Neural progenitor cell (in vitro differentiated cells): ENCODE measurements at regions not wholly inside any gene's neighbourhood (a gene's known extent, or its start where the extent isn't known, plus 50 kb on each side); places are given as distances from the start of the nearest gene placed in this dataset.

Experiments used
- DNase-seq: peaks from one replicate; pipeline ENCODE4 v3.0.0-alpha.2; 2016; ENCODE audit warnings: low spot score
- H2AFZ ChIP-seq: fragments of 200-600 bp; sonication (generic); replicated peaks from 2 replicates; pipeline ENCODE4 v1.6.1; 2016; ENCODE audit warnings: antibody characterized with exemption
- H3F3A ChIP-seq: fragments of 200-600 bp; sonication (generic); 2 replicates; pipeline ENCODE4 v1.6.1; 2016; ENCODE audit warnings: antibody characterized with exemption, low read depth
- H3K27ac ChIP-seq: fragments of 200-600 bp; sonication (generic); 2 replicates; pipeline ENCODE4 v1.5.1; 2016; ENCODE audit warnings: mild to moderate bottlenecking
- H3K27me3 ChIP-seq: fragments of 200-600 bp; sonication (generic); 2 replicates; pipeline ENCODE4 v1.6.1; 2016; ENCODE audit warnings: mild to moderate bottlenecking, moderate library complexity
- H3K36me3 ChIP-seq: fragments of 200-600 bp; sonication (generic); 2 replicates; pipeline ENCODE4 v1.5.1; 2016
- H3K4me1 ChIP-seq: fragments of 200-600 bp; sonication (generic); 2 replicates; pipeline ENCODE4 v1.6.1; 2016; ENCODE audit warnings: mixed run types
- H3K4me2 ChIP-seq: fragments of 200-600 bp; sonication (generic); 2 replicates; pipeline ENCODE4 v1.6.1; 2016
- H3K4me3 ChIP-seq: fragments of 200-600 bp; sonication (generic); 2 replicates; pipeline ENCODE4 v1.5.1; 2016
- H3K79me2 ChIP-seq: fragments of 200-600 bp; sonication (generic); 2 replicates; pipeline ENCODE4 v1.6.1; 2016; ENCODE audit warnings: low read depth
- H3K9ac ChIP-seq: fragments of 200-600 bp; sonication (generic); 2 replicates; pipeline ENCODE4 v1.6.1; 2016
- H3K9me3 ChIP-seq: fragments of 200-600 bp; sonication (generic); 2 replicates; pipeline ENCODE4 v1.5.1; 2016; ENCODE audit warnings: low read depth
- H4K20me1 ChIP-seq: fragments of 200-600 bp; sonication (generic); 2 replicates; pipeline ENCODE4 v1.6.1; 2016; ENCODE audit warnings: low read depth
- H3K27ac Mint-ChIP-seq: 3 replicates; pipeline ENCODE4 v1.8.0; 2021; ENCODE audit warnings: mixed read lengths
- H3K27me3 Mint-ChIP-seq: 2 replicates; pipeline ENCODE4 v1.8.0; 2022; ENCODE audit warnings: low read depth, mild to moderate bottlenecking, inconsistent platforms, moderate library complexity, mixed read lengths; ENCODE audit not compliant: insufficient read depth
- H3K36me3 Mint-ChIP-seq: 3 replicates; pipeline ENCODE4 v1.8.0; 2021; ENCODE audit warnings: mixed read lengths
- H3K4me1 Mint-ChIP-seq: 3 replicates; pipeline ENCODE4 v1.8.0; 2021; ENCODE audit warnings: mixed read lengths
- H3K4me3 Mint-ChIP-seq: 3 replicates; pipeline ENCODE4 v1.8.0; 2021; ENCODE audit warnings: mild to moderate bottlenecking, moderate library complexity, mixed read lengths
- H3K9me3 Mint-ChIP-seq: 3 replicates; pipeline ENCODE4 v1.8.0; 2020; ENCODE audit warnings: mixed read lengths
- EZH2 ChIP-seq: fragments of 200-600 bp; sonication (generic); IDR thresholded peaks from 2 replicates; pipeline ENCODE4 v1.6.1; 2017; ENCODE audit warnings: antibody characterized with exemption, mild to moderate bottlenecking, moderate library complexity
- EZH2phosphoT487 ChIP-seq: fragments of 200-600 bp; sonication (generic); IDR thresholded peaks from 2 replicates; pipeline ENCODE4 v1.6.1; 2017; ENCODE audit warnings: antibody characterized with exemption
- TF ChIP-seq, protein P1 (sequence below): fragments of 200-600 bp; sonication (generic); IDR thresholded peaks from 2 replicates; pipeline ENCODE4 v1.5.1; 2017; ENCODE audit warnings: antibody characterized with exemption, mild to moderate bottlenecking

DNA sequence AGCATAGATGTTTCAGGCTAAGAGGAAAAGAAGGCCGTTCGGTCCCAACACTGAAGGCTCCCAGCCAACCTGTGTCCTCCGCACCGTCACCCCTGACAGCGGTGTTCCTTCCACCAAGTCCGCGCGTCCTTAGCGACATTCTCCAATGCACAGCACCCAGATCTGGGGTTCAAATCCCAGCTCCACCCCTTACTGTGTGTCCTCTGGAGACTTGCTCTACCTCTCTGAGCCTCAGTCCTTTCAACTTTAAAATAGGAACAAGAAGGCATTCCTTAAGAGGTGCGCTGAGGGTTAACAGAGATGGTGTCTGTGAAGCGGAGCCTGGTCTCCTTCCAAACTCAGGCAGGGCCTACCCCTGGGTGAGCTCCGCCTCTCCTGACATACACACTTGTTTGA is 224.0 kb downstream of the MN1 start:
- Histone ChIP-seq H3K9ac (no peak overlapping the region), H2AFZ (no peak overlapping the region), H3K27ac (no peak overlapping the region), H3F3A (peaks cover 17% of the 10 kb centered on the region), H3K4me1 (peaks cover 12% of the 10 kb centered on the region), H3K27me3 (no peaks in the 10 kb centered on the region), H4K20me1 (no peaks in the 10 kb centered on the region), H3K4me2 (no peak overlapping the region), H3K9me3 (no peaks in the 10 kb centered on the region), H3K36me3 (no peaks in the 10 kb centered on the region), H3K79me2 (no peaks in the 10 kb centered on the region), H3K4me3 (no peak overlapping the region)
- H3K4me1 Mint-ChIP-seq: peaks cover 74% of the 10 kb centered on the region
- no peak overlapping the region for H3K4me3 Mint-ChIP-seq
- peak overlapping the region; percentile 88 for H3K27ac Mint-ChIP-seq
- no peak for DNase-seq
- peaks cover 12% of the 10 kb centered on the region for H3K27me3 Mint-ChIP-seq
- H3K36me3 Mint-ChIP-seq: no peaks in the 10 kb centered on the region
- H3K9me3 Mint-ChIP-seq: no peaks in the 10 kb centered on the region
- TF ChIP-seq EZH2: no peak
- TF ChIP-seq, protein P1, sequence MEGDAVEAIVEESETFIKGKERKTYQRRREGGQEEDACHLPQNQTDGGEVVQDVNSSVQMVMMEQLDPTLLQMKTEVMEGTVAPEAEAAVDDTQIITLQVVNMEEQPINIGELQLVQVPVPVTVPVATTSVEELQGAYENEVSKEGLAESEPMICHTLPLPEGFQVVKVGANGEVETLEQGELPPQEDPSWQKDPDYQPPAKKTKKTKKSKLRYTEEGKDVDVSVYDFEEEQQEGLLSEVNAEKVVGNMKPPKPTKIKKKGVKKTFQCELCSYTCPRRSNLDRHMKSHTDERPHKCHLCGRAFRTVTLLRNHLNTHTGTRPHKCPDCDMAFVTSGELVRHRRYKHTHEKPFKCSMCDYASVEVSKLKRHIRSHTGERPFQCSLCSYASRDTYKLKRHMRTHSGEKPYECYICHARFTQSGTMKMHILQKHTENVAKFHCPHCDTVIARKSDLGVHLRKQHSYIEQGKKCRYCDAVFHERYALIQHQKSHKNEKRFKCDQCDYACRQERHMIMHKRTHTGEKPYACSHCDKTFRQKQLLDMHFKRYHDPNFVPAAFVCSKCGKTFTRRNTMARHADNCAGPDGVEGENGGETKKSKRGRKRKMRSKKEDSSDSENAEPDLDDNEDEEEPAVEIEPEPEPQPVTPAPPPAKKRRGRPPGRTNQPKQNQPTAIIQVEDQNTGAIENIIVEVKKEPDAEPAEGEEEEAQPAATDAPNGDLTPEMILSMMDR: no peak
- TF ChIP-seq EZH2phosphoT487: no peak

GRCh38 chr22:27578937-27579617 is 222.5 kb downstream of the MN1 start:
- no peaks in the 10 kb centered on the region for H3K9me3 Mint-ChIP-seq
- Histone ChIP-seq H3K4me1 (peaks cover 6% of the 10 kb centered on the region), H3K9ac (no peak overlapping the region), H3K9me3 (no peaks in the 10 kb centered on the region), H3K27ac (no peak overlapping the region), H3F3A (peaks cover 17% of the 10 kb centered on the region), H3K4me3 (no peak overlapping the region), H3K4me2 (no peak overlapping the region), H2AFZ (no peak overlapping the region), H3K36me3 (no peaks in the 10 kb centered on the region), H3K79me2 (no peaks in the 10 kb centered on the region), H3K27me3 (peaks cover 6% of the 10 kb centered on the region), H4K20me1 (no peaks in the 10 kb centered on the region)
- TF ChIP-seq EZH2phosphoT487: no peak
- TF ChIP-seq, protein P1: no peak
- no peak for TF ChIP-seq EZH2
- no peaks in the 10 kb centered on the region for H3K36me3 Mint-ChIP-seq
- DNase-seq: no peak
- peaks cover 16% of the 10 kb centered on the region for H3K27me3 Mint-ChIP-seq
- H3K27ac Mint-ChIP-seq: peak overlapping the region; percentile 81
- H3K4me1 Mint-ChIP-seq: peaks cover 70% of the 10 kb centered on the region
- H3K4me3 Mint-ChIP-seq: no peak overlapping the region

- no peaks in the 10 kb centered on the region for H3K9me3 Mint-ChIP-seq
- no peaks in the 10 kb centered on the region for H3K9me3 ChIP-seq
- no peaks in the 10 kb centered on the region for H4K20me1 ChIP-seq
Observed at GRCh38 chr22:27580311-27580897, 221.2 kb downstream of the MN1 start.

More at GRCh38 chr22:27580311-27580897, 221.2 kb downstream of the MN1 start:
- DNase-seq: no peak
- Histone ChIP-seq H3K79me2 (no peaks in the 10 kb centered on the region), H3K27ac (no peak overlapping the region), H3K4me2 (no peak overlapping the region), H3F3A (peaks cover 17% of the 10 kb centered on the region), H3K4me3 (no peak overlapping the region), H3K27me3 (peaks cover 17% of the 10 kb centered on the region), H3K9ac (no peak overlapping the region), H3K36me3 (no peaks in the 10 kb centered on the region), H2AFZ (no peak overlapping the region), H3K4me1 (peaks cover 11% of the 10 kb centered on the region)
- Mint-ChIP-seq H3K36me3 (no peaks in the 10 kb centered on the region), H3K27ac (peak overlapping the region; percentile 63), H3K4me3 (no peak overlapping the region), H3K4me1 (peaks cover 64% of the 10 kb centered on the region), H3K27me3 (peaks cover 18% of the 10 kb centered on the region)
- no peak for TF ChIP-seq EZH2
- TF ChIP-seq, protein P1: no peak
- TF ChIP-seq EZH2phosphoT487: no peak
